GM18858 (cell line): ENCODE measurements at regions not wholly inside any gene's neighbourhood (a gene's known extent, or its start where the extent isn't known, plus 50 kb on each side); places are given as distances from the start of the nearest gene placed in this dataset.
"Not testable (repeated sequence)": the region's sequence is repeated elsewhere in the genome, so short reads cannot be mapped to it uniquely, and the experiment has no call there.

Source experiments
- ATAC-seq: cut with Tn5 transposase; IDR thresholded peaks from one replicate; pipeline ENCODE4 v1.9.1; 2021; ENCODE audit not compliant: unreplicated experiment

- no peak for ATAC-seq
Measured at GRCh38 chr14:81738946-81739659, 205.4 kb upstream of the SEL1L start.

- no peak for ATAC-seq
Measured at GRCh38 chr14:81743605-81744004, 210.0 kb upstream of the SEL1L start.

- ATAC-seq = no peak
Measured at GRCh38 chr14:81751198-81751597, 217.5 kb upstream of the SEL1L start.

- ATAC-seq = no peak
Measured at GRCh38 chr14:81759541-81759940, 225.9 kb upstream of the SEL1L start.

- ATAC-seq = no peak
Measured at GRCh38 chr14:81765651-81766275, 232.1 kb upstream of the SEL1L start.

- no peak for ATAC-seq
Measured at GRCh38 chr14:81766321-81766915, 232.8 kb upstream of the SEL1L start.

GRCh38 chr14:81767266-81767995, 233.8 kb upstream of the SEL1L start:
- no peak for ATAC-seq

GRCh38 chr14:81771651-81772275, 238.1 kb upstream of the SEL1L start:
- ATAC-seq = no peak

- ATAC-seq = no peak
Measured at GRCh38 chr14:81772381-81772780, 238.7 kb upstream of the SEL1L start.

- ATAC-seq = no peak
Measured at GRCh38 chr14:81776531-81776930, 242.9 kb upstream of the SEL1L start.

GRCh38 chr14:81781798-81782197, 248.1 kb upstream of the SEL1L start:
- ATAC-seq = not testable (repeated sequence)

- ATAC-seq = no peak
Measured at GRCh38 chr14:81784084-81784483, 250.4 kb upstream of the SEL1L start.

- ATAC-seq = no peak
Measured at GRCh38 chr14:81797315-81797714, 263.7 kb upstream of the SEL1L start.

- ATAC-seq = no peak
Measured at GRCh38 chr14:81801921-81802320, 268.3 kb upstream of the SEL1L start.

GRCh38 chr14:81802341-81802740, 268.7 kb upstream of the SEL1L start:
- no peak for ATAC-seq

- no peak for ATAC-seq
Measured at GRCh38 chr14:81805785-81806184, 272.1 kb upstream of the SEL1L start.

- ATAC-seq = no peak
Measured at GRCh38 chr14:81811705-81812269, 278.1 kb upstream of the SEL1L start.

- no peak for ATAC-seq
Measured at GRCh38 chr14:81818271-81818670, 284.6 kb upstream of the SEL1L start.

GRCh38 chr14:81819344-81819743, 285.7 kb upstream of the SEL1L start:
- no peak for ATAC-seq

- no peak for ATAC-seq
Measured at GRCh38 chr14:81819910-81820309, 286.3 kb upstream of the SEL1L start.

GRCh38 chr14:81826081-81826480, 292.4 kb upstream of the SEL1L start:
- no peak for ATAC-seq
